K562 (cell line): ENCODE measurements at regions not wholly inside any gene's neighbourhood (a gene's known extent, or its start where the extent isn't known, plus 50 kb on each side); places are given as distances from the start of the nearest gene placed in this dataset.

Experiments
- ATAC-seq: fragments of 200-7000 bp; cut with Tn5 transposase; 3 replicates; pipeline ENCODE4 v1.9.1; 2020; ENCODE audit warnings: moderate library complexity
- BruUV-seq: library from RNA; stranded (reverse); fragments of 400-500 nt; replicated peaks from 2 replicates; lab custom pipeline; 2021; lab: Mats Ljungman, UMichigan
- CTCF ChIA-PET: fragments of 300-600 bp; formaldehyde crosslinking; extraction: SDS; loops from one replicate; lab custom pipeline; 2021; ENCODE audit warnings: low intra/inter-chr PET ratio; lab: Yijun Ruan, JAX
- POLR2A ChIA-PET: fragments of 300-600, 350-650 bp; sonication (Branson Sonifier 250); formaldehyde crosslinking; extraction: SDS; loops from one replicate; lab custom pipeline; 2021; ENCODE audit warnings: antibody characterized with exemption, inconsistent platforms; lab: Yijun Ruan, JAX
- DNase-seq, 4 experiments: peaks; one replicate each; pipeline versions ENCODE4 v3.0.0 to v3.0.0-alpha.2; 2011 to 2018; ENCODE audit warnings: low spot score in 3 of 4, mixed read lengths in 3 of 4; ENCODE audit errors: extremely low read depth in 1 of 4
- FAIRE-seq: peaks from 2 replicates; lab custom pipeline; 2011; peaks lifted over from hg19 to GRCh38; lab: Jason Lieb, UNC
- H2AFZ ChIP-seq: 2 replicates; pipeline ENCODE4 v1.6.0; 2011; ENCODE audit warnings: low read depth, low read length, control low read depth, inconsistent platforms
- H3K27ac ChIP-seq: fragments of 200-600 bp; 3 replicates; pipeline ENCODE4 v1.8.0; 2011; ENCODE audit warnings: low read depth, mild to moderate bottlenecking, control low read depth, inconsistent platforms, low read length, moderate library complexity, mixed read lengths; ENCODE audit errors: extremely low read depth
- H3K27me3 ChIP-seq, 2 experiments: fragments of 300-600 bp in 1 of 2; 2 replicates in 1 of 2; 3 replicates in 1 of 2; pipeline versions ENCODE4 v1.6.0 to v1.8.0; 2011; ENCODE audit warnings: inconsistent platforms in 2 of 2, low read length in 2 of 2, mild to moderate bottlenecking in 1 of 2, mixed read lengths in 1 of 2, moderate library complexity in 1 of 2; ENCODE audit not compliant: control insufficient read depth in 2 of 2, insufficient read depth in 2 of 2
- H3K36me3 ChIP-seq: fragments of 300-600 bp; 3 replicates; pipeline ENCODE4 v1.8.0; 2011; ENCODE audit warnings: mild to moderate bottlenecking, low read length, inconsistent platforms; ENCODE audit not compliant: control insufficient read depth, insufficient read depth
- H3K4me1 ChIP-seq, 2 experiments: fragments of 200-600 bp in 1 of 2; replicated peaks in 1 of 2; 2 replicates in 1 of 2; 3 replicates in 1 of 2; pipeline versions ENCODE4 v1.5.1 to v1.8.0; 2011; ENCODE audit warnings: inconsistent platforms in 2 of 2, low read length in 2 of 2, mild to moderate bottlenecking in 1 of 2, mixed read lengths in 1 of 2, moderate library complexity in 1 of 2; ENCODE audit not compliant: control insufficient read depth in 2 of 2, insufficient read depth in 2 of 2
- H3K4me2 ChIP-seq: 2 replicates; pipeline ENCODE4 v1.6.1; 2011; ENCODE audit warnings: low read length, control low read depth, inconsistent platforms, mixed read lengths; ENCODE audit not compliant: insufficient read depth
- H3K4me3 ChIP-seq: fragments of 200-600 bp; sonication (generic), shearing (Covaris generic); 2 replicates; pipeline ENCODE4 v1.5.1; 2016; ENCODE audit warnings: control low read depth, inconsistent platforms
- H3K79me2 ChIP-seq: fragments of 200-600 bp; 3 replicates; pipeline ENCODE4 v1.8.0; 2011; ENCODE audit warnings: low read length, inconsistent platforms; ENCODE audit not compliant: control insufficient read depth, insufficient read depth
- H3K9ac ChIP-seq, 2 experiments: 2 replicates each; pipeline versions ENCODE4 v1.6.0 to v1.6.1; 2011; ENCODE audit warnings: low read depth in 2 of 2, low read length in 2 of 2, control low read depth in 1 of 2, inconsistent platforms in 1 of 2, mild to moderate bottlenecking in 1 of 2, mixed read lengths in 1 of 2; ENCODE audit not compliant: insufficient read depth in 1 of 2
- H3K9me1 ChIP-seq: one replicate; pipeline ENCODE4 v1.6.0; 2011; ENCODE audit warnings: inconsistent platforms, mild to moderate bottlenecking, low read length, moderate library complexity; ENCODE audit not compliant: control insufficient read depth, insufficient read depth
- H3K9me3 ChIP-seq: replicated peaks from 2 replicates; pipeline ENCODE4 v1.5.1; 2011; ENCODE audit warnings: low read depth, low read length, inconsistent platforms; ENCODE audit not compliant: control insufficient read depth, insufficient read depth
- H4K20me1 ChIP-seq: replicated peaks from 2 replicates; pipeline ENCODE4 v1.6.1; 2011; ENCODE audit warnings: low read length, inconsistent platforms, mixed read lengths; ENCODE audit not compliant: control insufficient read depth, insufficient read depth
- EP300 ChIP-seq: IDR thresholded peaks from 2 replicates; pipeline ENCODE4 v1.6.1; 2012; ENCODE audit warnings: low read length, improper control_type of control experiment
- HDAC1 ChIP-seq, 2 experiments: fragments of 450-650 bp; IDR thresholded peaks; 2 replicates each; pipeline ENCODE4 v1.6.1; 2016 to 2017; ENCODE audit warnings: inconsistent platforms in 1 of 2, mild to moderate bottlenecking in 1 of 2, moderate library complexity in 1 of 2
- MECOM ChIP-seq: fragments of 250-450 bp; sonication (Bioruptor Pico); IDR thresholded peaks from 2 replicates; pipeline ENCODE4 v1.8.0; 2022; ENCODE audit warnings: inconsistent platforms
- STAT5A ChIP-seq: IDR thresholded peaks from 2 replicates; pipeline ENCODE4 v1.6.1; 2012; ENCODE audit warnings: low read length, inconsistent platforms, borderline replicate concordance
- ZNF512 ChIP-seq: IDR thresholded peaks from 2 replicates; pipeline ENCODE4 v1.6.1; 2016; ENCODE audit warnings: missing genetic modification characterization, missing compliant biosample characterization
- ZNF76 ChIP-seq: fragments of 250-450 bp; sonication (Bioruptor Pico); IDR thresholded peaks from 2 replicates; pipeline ENCODE4 v1.4.0; 2020; ENCODE audit warnings: mild to moderate bottlenecking, moderate library complexity, borderline replicate concordance
- WGBS: fragments of 100-300 bp; shearing (Covaris generic); methylation state at CpG from one replicate; pipeline ENCODE4 v1.1.6; 2016; ENCODE audit warnings: low coverage, mixed read lengths; ENCODE audit not compliant: insufficient coverage; ENCODE audit errors: missing lambda C conversion rate; 5-methylcytosine and 5-hydroxymethylcytosine counted together
- in situ Hi-C: fragments of 300-500 bp; cut with MboI; formaldehyde crosslinking; loops from 4 replicates; pipeline ENCODE4 v1.15.0; 2018; ENCODE audit warnings: inconsistent platforms, mixed read lengths
- intact Hi-C: fragments of 100-400 bp; cut with micrococcal nuclease; formaldehyde crosslinking; loops from 2 replicates; pipeline ENCODE4 v1.14.2; 2022
- TF ChIP-seq, protein P1 (sequence below): fragments of 250-450 bp; sonication (Bioruptor Pico); IDR thresholded peaks from 2 replicates; pipeline ENCODE4 v1.5.0; 2022; ENCODE audit warnings: mild to moderate bottlenecking

GRCh38 chr20:30503992-30504570, 753.4 kb upstream of the DEFB115 start:
- FAIRE-seq (no peak), ATAC-seq (no peak)
- no peaks in the 10 kb centered on the region for H3K9me1 ChIP-seq
- H3K27ac ChIP-seq: no peak overlapping the region
- no peak overlapping the region for H3K9ac ChIP-seq
- no TSS peak for BruUV-seq
- TF ChIP-seq MECOM (CRISPR knock-in tag) (no peak), ZNF76 (CRISPR knock-in tag) (no peak), EP300 (no peak), STAT5A (no peak), HDAC1 (IDR thresholded peaks at IDR 0.05) (0 out of 4 replicates have a peak, but pooled peaks of 1 of the 2 experiments have one; percentile 28), ZNF512 (peak; percentile 58)
- TF ChIP-seq, protein P1, sequence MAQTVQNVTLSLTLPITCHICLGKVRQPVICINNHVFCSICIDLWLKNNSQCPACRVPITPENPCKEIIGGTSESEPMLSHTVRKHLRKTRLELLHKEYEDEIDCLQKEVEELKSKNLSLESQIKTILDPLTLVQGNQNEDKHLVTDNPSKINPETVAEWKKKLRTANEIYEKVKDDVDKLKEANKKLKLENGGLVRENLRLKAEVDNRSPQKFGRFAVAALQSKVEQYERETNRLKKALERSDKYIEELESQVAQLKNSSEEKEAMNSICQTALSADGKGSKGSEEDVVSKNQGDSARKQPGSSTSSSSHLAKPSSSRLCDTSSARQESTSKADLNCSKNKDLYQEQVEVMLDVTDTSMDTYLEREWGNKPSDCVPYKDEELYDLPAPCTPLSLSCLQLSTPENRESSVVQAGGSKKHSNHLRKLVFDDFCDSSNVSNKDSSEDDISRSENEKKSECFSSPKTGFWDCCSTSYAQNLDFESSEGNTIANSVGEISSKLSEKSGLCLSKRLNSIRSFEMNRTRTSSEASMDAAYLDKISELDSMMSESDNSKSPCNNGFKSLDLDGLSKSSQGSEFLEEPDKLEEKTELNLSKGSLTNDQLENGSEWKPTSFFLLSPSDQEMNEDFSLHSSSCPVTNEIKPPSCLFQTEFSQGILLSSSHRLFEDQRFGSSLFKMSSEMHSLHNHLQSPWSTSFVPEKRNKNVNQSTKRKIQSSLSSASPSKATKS (CRISPR knock-in tag): no peak
- TF ChIP-seq, all 486 proteins: peak for 2
- DNase-seq: no peak
- Histone ChIP-seq H3K36me3 (no peaks in the 10 kb centered on the region), H3K4me1 (no peaks in the 10 kb centered on the region; a peak in 1 of 5 replicates), H3K4me2 (no peak overlapping the region), H3K79me2 (no peaks in the 10 kb centered on the region), H2AFZ (no peak overlapping the region), H3K9me3 (no peaks in the 10 kb centered on the region), H3K4me3 (no peak overlapping the region), H3K27me3 (peaks cover 0 to 11% of the 10 kb centered on the region in 2 experiments; a peak in 2 of 5 replicates), H4K20me1 (no peaks in the 10 kb centered on the region)
- intact Hi-C loops: loop anchor here (10.0 kb wide), 2 partner anchors 81 to 739 kb away; no protein-coding TSS in a partner anchor
- WGBS: 0% methylated on average over 2 of the region's 3 CpGs
- ChIA-PET CTCF (interaction anchor here (0.7 kb wide), 1 partner anchor 1407 kb away, joined by 3 read pairs; no protein-coding TSS in a partner anchor), POLR2A (no interaction called here)
- in situ Hi-C loops: loop anchor here (25.0 kb wide), 1 partner anchor 142 kb away; no protein-coding TSS in a partner anchor
